ENCODE measurements at regions not wholly inside any gene's neighbourhood (a gene's known extent, or its start where the extent isn't known, plus 50 kb on each side); places are given as distances from the start of the nearest gene placed in this dataset.

DNA sequence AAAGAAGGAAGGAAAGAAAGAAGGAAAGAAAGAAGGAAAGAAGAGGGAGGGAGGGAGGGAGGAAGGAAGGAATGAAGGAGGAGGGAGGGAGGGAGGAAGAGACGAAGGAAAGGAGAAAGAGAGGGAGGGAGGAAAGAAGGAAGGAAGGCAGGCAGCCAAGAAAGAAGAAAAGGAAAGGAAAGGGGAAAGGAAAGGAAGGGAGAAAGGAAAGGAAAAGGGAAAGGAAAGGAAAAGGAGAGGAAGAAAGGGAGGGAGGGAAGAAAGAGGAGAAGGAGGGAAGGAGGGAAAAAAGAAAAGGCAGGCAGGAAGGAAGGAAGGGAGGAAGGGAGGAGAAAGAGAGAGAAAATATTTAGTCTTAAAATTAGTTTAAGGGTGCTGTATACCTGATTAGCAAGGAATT, 704.1 kb downstream of the LUZP2 start:
- no peaks in the 10 kb centered on the region for H3K27me3 Mint-ChIP-seq (ENCODE audit: low read depth)
- TF ChIP-seq, protein P1, sequence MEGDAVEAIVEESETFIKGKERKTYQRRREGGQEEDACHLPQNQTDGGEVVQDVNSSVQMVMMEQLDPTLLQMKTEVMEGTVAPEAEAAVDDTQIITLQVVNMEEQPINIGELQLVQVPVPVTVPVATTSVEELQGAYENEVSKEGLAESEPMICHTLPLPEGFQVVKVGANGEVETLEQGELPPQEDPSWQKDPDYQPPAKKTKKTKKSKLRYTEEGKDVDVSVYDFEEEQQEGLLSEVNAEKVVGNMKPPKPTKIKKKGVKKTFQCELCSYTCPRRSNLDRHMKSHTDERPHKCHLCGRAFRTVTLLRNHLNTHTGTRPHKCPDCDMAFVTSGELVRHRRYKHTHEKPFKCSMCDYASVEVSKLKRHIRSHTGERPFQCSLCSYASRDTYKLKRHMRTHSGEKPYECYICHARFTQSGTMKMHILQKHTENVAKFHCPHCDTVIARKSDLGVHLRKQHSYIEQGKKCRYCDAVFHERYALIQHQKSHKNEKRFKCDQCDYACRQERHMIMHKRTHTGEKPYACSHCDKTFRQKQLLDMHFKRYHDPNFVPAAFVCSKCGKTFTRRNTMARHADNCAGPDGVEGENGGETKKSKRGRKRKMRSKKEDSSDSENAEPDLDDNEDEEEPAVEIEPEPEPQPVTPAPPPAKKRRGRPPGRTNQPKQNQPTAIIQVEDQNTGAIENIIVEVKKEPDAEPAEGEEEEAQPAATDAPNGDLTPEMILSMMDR (IDR thresholded peaks at IDR 0.05; ENCODE audit: unreplicated experiment), result no peak
- H3K4me1 Mint-ChIP-seq, result peaks cover 3% of the 10 kb centered on the region
- DNase-seq (ENCODE audit: low spot score in 2 of 2, unreplicated experiment in 2 of 2), result no peak
- H3K36me3 Mint-ChIP-seq, result no peaks in the 10 kb centered on the region
- H3K4me3 Mint-ChIP-seq, result no peak overlapping the region
- no peak overlapping the region for H3K27ac Mint-ChIP-seq
- peaks cover 4% of the 10 kb centered on the region for H3K9me3 Mint-ChIP-seq

DNA sequence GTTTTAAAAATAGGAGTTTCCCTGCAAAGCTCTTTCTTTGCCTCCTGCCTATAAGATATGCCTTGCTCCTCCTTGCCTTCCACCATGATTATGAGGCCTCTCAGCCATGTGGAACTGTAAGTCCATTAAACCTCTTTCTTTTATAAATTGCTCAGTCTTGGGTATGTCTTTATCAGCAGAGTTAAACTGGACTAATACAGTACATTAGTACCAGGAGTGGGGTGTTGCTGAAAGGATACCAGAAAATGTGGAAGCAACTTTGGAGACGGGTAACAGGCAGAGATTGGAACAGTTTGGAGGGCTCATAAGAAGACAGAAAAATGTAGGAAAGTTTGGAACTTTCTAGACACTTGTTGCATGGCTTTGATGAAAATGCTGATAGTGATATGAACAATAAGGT, 709.9 kb downstream of the LUZP2 start:
- Mint-ChIP-seq H3K9me3 (peaks cover 38% of the 10 kb centered on the region), H3K27me3 (ENCODE audit: low read depth) (no peaks in the 10 kb centered on the region), H3K4me3 (no peak overlapping the region), H3K27ac (no peak overlapping the region), H3K4me1 (no peaks in the 10 kb centered on the region), H3K36me3 (no peaks in the 10 kb centered on the region)
- TF ChIP-seq, protein P1 (IDR thresholded peaks at IDR 0.05; ENCODE audit: unreplicated experiment), result no peak
- DNase-seq (ENCODE audit: low spot score in 2 of 2, unreplicated experiment in 2 of 2), result no peak

DNA sequence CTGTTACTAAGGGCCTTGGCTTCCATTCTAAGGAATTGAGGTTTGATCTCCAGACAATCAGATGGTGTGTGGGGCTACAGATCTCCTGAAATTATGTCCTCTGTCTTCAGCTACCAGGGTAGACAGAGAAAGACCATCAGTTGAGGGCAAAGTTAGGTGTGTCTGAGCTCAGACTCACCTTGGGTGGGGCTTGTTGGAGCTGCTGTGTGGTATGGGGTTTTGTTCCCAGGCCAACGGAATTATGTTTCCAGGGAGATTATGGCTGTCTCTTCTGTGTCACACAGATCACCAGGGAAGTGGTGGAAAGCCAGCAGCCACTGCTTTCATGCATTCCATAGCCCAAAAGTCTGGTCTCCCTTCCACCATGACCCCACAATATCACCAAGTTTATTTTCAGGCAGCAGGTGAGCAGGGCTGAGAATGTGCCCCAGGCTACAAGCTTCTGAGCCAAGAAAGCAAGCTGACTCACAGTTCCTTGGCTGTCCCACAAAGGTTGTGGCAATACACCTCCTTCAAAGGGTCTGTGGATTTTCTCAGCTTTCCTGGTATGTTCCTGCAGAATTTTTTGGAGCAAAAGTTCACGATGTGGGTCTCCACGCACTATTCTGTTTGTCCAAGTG, 714.9 kb downstream of the LUZP2 start:
- Mint-ChIP-seq H3K4me3 (no peak overlapping the region), H3K36me3 (no peaks in the 10 kb centered on the region), H3K27ac (no peak overlapping the region), H3K9me3 (peaks cover 34% of the 10 kb centered on the region), H3K27me3 (ENCODE audit: low read depth) (no peaks in the 10 kb centered on the region), H3K4me1 (no peaks in the 10 kb centered on the region)
- DNase-seq (ENCODE audit: low spot score in 2 of 2, unreplicated experiment in 2 of 2), result no peak
- TF ChIP-seq, protein P1 (IDR thresholded peaks at IDR 0.05; ENCODE audit: unreplicated experiment), result no peak

DNA sequence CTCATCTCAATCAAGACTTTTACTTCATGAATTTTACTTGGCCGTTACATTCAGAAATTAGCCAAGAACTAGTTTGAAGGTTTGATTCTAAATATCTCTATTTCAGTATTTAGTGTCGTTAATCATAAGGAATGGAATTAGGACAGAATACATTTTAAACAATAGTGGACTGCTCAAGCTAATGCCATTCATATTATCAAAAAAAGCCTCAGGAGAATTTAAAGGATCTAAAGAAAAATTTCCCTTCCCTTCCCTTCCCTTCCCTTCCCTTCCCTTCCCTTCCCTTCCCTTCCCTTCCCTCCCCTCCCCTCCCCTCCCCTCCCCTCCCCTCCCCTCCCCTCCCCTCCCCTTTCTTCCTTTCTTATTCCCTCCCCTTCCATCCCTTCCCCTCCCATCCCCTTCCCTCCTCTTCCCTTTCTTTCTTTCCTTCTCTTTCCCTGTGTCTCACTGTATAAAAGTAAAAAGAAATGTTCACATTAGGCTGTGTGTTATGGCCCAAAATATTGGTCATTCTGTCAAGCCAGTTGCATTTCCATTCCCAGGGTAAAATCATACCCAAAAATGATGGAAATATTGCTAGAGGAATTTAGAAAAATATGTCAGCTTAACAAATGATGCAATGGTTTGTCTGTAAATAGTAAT, 717.8 kb downstream of the LUZP2 start:
- no peak for DNase-seq (ENCODE audit: low spot score in 2 of 2, unreplicated experiment in 2 of 2)
- Mint-ChIP-seq H3K36me3 (no peaks in the 10 kb centered on the region), H3K9me3 (peaks cover 12% of the 10 kb centered on the region), H3K27me3 (ENCODE audit: low read depth) (no peaks in the 10 kb centered on the region), H3K4me1 (no peaks in the 10 kb centered on the region), H3K4me3 (no peak overlapping the region), H3K27ac (no peak overlapping the region)
- TF ChIP-seq, protein P1 (IDR thresholded peaks at IDR 0.05; ENCODE audit: unreplicated experiment), result no peak

DNA sequence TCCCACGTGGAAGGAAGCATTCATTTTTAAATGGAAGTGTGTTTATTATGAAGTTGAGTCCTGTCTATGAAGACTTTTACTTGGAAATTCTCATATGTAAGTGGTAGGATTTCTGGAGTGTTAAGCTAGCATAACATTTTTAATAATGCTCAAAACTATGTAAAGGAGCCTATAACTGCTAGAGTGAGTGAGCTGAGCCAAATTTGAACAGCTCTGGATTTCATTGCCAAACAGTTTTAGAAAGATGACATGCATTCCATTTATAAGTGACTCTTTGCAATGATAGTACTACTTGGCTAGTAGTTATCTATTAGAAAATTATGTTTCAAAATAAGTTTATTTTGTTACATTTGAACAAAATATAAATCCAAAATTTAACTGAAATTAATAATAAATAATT, 721.2 kb downstream of the LUZP2 start:
- no peaks in the 10 kb centered on the region for H3K4me1 Mint-ChIP-seq
- H3K36me3 Mint-ChIP-seq, result no peaks in the 10 kb centered on the region
- H3K27me3 Mint-ChIP-seq (ENCODE audit: low read depth), result no peaks in the 10 kb centered on the region
- TF ChIP-seq, protein P1 (IDR thresholded peaks at IDR 0.05; ENCODE audit: unreplicated experiment), result no peak
- no peak overlapping the region for H3K4me3 Mint-ChIP-seq
- DNase-seq (ENCODE audit: low spot score in 2 of 2, unreplicated experiment in 2 of 2), result no peak
- no peak overlapping the region for H3K27ac Mint-ChIP-seq
- H3K9me3 Mint-ChIP-seq, result peaks cover 3% of the 10 kb centered on the region
